ENCODE measurements at regions not wholly inside any gene's neighbourhood (a gene's known extent, or its start where the extent isn't known, plus 50 kb on each side); places are given as distances from the start of the nearest gene placed in this dataset.

GRCh38 chr7:138194567-138194966 is 118.3 kb downstream of the AKR1D1 start (continued):
- TF ChIP-seq CREM (IDR thresholded peaks at IDR 0.05; ENCODE audit: low read depth) (no peak), MEF2A (IDR thresholded peaks at IDR 0.05; ENCODE audit: insufficient read depth, low read depth, low read length) (no peak), RELB (IDR thresholded peaks at IDR 0.05; ENCODE audit: low read depth) (no peak), IRF3 (IDR thresholded peaks at IDR 0.05) (no peak), NKRF (conservative IDR thresholded peaks at IDR 0.05) (no peak)

GRCh38 chr7:138195151-138195571 is 118.9 kb downstream of the AKR1D1 start:
- Histone ChIP-seq H3K27ac (ENCODE audit: control insufficient read depth, insufficient read depth) (no peak overlapping the region), H4K20me1 (ENCODE audit: control insufficient read depth, insufficient read depth) (no peaks in the 10 kb centered on the region), H3K4me1 (ENCODE audit: control insufficient read depth, insufficient read depth, low read length) (no peaks in the 10 kb centered on the region), H2AFZ (ENCODE audit: control insufficient read depth, low read depth, low read length) (no peak overlapping the region), H3K79me2 (ENCODE audit: control insufficient read depth, insufficient read depth, low read length) (no peaks in the 10 kb centered on the region), H3K4me2 (ENCODE audit: control insufficient read depth, insufficient read depth) (no peak overlapping the region), H3K36me3 (ENCODE audit: control insufficient read depth in 2 of 2, insufficient read depth in 2 of 2, low read length in 1 of 2) (no peaks in the 10 kb centered on the region), H3K4me3 (no peak overlapping the region), H3K9me3 (replicated peaks; ENCODE audit: control insufficient read depth, insufficient read depth, low read length) (no peaks in the 10 kb centered on the region), H3K27me3 (replicated peaks in 1 of 2; ENCODE audit: control insufficient read depth in 2 of 2, insufficient read depth in 2 of 2, low read length in 1 of 2) (no peaks in the 10 kb centered on the region), H3K9ac (ENCODE audit: control insufficient read depth, insufficient read depth, low read length) (no peak overlapping the region)
- SMC1A ChIA-PET (ENCODE audit: uncharacterized antibody, unreplicated experiment): interaction anchor here (0.6 kb wide), 1 partner anchor 156 kb away, joined by 3 read pairs; no protein-coding TSS in a partner anchor
- ATAC-seq (no peak), DNase-seq (ENCODE audit: low read depth, low spot score) (no peak), FAIRE-seq (no peak)
- TF ChIP-seq HDAC6 (IDR thresholded peaks at IDR 0.05; ENCODE audit: unreplicated experiment): no peak
- TF ChIP-seq SP1 (IDR thresholded peaks at IDR 0.05; ENCODE audit: low read depth, low read length): no peak
- no peak for TF ChIP-seq NR2C2 (IDR thresholded peaks at IDR 0.05; ENCODE audit: borderline replicate concordance, control insufficient read depth, insufficient read length, low read depth)
- no peak for TF ChIP-seq NFIC (IDR thresholded peaks at IDR 0.05; ENCODE audit: low read depth, low read length)
- TF ChIP-seq E4F1 (IDR thresholded peaks at IDR 0.05; ENCODE audit: borderline replicate concordance, partially characterized antibody): no peak
- TF ChIP-seq RELB (IDR thresholded peaks at IDR 0.05; ENCODE audit: low read depth): no peak
- TF ChIP-seq CHD4 (IDR thresholded peaks at IDR 0.05): no peak
- in situ Hi-C loops (cut with MboI): no loop called here
- intact Hi-C loops (cut with micrococcal nuclease; ENCODE audit: unreplicated experiment): no loop called here
- WGBS (ENCODE audit: insufficient coverage, insufficient replicate concordance, low lambda C conversion rate, missing lambda C conversion rate): 3% methylated on average over 2 of the region's 2 CpGs
- no TSS peak for BruUV-seq (replicated peaks)
- RAD21 ChIA-PET (ENCODE audit: unreplicated experiment): no interaction called here
- CTCF ChIA-PET: no interaction called here
- POLR2A ChIA-PET: no interaction called here
